ENCODE measurements at regions not wholly inside any gene's neighbourhood (a gene's known extent, or its start where the extent isn't known, plus 50 kb on each side); places are given as distances from the start of the nearest gene placed in this dataset.
"Not testable (repeated sequence)": the region's sequence is repeated elsewhere in the genome, so short reads cannot be mapped to it uniquely, and the experiment has no call there.

DNA sequence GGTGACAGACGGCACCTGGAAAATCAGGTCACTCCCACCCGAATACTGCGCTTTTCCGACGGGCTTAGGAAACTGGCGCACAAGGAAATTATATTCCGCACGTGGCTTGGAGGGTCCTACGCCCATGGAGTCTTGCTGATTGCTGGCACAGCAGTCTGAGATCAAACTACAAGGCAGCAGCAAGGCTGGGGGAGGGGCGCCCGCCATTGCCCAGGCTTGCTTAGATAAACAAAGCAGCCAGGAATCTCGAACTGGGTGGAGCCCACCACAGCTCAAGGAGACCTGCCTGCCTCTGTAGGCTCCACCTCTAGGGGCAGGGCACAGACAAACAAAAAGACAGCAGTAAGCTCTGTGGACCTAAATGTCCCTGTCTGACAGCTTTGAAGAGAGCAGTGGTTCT is 394.3 kb downstream of the PTH2R start:
- DNase-seq (ENCODE audit: low spot score), result not testable (repeated sequence)

DNA sequence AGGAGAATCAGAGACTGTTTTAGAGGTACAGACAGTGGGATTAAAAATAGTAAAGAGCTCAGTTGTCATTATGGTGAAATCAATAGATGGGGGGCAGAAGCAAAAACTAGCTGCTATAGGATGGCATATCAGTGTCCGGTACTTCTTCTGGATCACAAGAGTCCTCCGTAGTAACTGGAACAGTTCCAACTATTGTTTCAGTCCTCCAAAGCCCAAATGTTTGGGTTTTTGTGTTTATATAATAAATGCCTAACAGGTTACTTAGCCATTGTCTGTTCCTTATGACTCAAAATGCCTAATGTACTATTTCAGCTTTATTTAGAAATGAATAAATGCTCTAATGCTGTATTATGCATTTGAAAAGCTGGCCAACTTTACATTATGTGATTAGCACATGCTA is 401.2 kb downstream of the PTH2R start:
- DNase-seq (ENCODE audit: low spot score), result no peak

DNA sequence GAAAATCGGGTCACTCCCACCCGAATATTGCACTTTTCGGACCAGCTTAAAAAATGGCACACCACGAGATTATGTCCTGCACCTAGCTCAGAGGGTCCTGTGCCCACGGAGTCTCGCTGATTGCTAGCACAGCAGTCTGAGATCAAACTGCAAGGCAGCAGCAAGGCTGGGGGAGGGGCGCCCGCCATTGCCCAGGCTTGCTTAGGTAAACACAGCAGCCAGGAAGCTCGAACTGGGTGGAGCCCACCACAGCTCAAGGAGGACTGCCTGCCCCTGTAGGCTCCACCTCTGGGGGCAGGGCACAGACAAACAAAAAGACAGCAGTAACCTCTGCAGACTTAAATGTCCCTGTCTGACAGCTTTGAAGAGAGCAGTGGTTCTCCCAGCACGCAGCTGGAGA is 405.3 kb downstream of the PTH2R start:
- DNase-seq (ENCODE audit: low spot score), result not testable (repeated sequence)

DNA sequence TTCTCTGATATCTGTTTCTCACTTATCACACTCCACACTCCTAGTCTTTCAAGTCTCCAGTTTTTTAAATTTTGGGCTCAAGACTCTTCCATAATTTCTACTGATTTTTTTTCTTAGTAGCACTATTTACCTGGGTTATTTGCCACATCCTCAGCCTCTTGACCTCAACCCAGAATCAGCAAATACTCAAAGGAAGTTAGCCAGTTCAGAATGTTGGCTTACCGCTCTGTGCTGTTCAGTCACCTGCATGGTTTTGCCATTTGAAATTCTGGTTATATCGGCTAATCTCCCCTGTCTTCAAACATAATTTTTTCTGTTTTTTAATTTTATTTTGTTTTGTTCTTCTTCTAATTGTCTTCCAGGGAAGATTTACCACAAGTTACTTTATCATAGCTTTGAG is 412.6 kb downstream of the PTH2R start:
- DNase-seq (ENCODE audit: low spot score), result no peak

DNA sequence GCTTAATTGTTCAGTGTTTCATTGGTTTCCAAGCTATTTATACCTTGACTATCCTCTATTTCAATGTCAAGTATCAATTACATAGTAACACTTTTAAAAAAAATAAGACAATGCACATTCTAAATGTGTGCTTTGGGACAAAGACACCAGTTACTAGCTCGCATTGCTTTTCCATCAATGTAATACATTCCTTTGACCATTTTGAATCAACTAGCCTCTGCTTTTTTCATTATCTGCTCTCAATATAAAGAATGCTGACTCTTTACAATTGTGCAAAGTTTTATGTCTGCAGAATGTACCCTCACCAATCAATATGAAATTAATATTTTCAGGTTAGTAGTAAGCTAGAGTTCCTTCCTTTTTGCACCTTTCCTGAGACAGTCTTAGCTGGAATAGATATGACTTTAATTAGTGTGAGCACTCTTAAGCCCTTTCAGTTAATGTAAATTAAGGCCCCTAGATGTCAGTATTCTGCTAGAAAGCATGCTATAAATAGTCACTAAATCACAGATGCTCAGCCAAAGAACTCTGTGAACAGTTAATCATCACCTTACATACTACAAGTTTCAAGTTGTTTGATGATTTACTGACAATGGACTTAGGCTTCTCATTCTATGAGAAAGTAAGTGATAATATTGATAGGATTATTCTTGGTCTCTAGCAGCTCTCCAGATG is 413.6 kb downstream of the PTH2R start:
- DNase-seq (ENCODE audit: low spot score), result no peak

DNA sequence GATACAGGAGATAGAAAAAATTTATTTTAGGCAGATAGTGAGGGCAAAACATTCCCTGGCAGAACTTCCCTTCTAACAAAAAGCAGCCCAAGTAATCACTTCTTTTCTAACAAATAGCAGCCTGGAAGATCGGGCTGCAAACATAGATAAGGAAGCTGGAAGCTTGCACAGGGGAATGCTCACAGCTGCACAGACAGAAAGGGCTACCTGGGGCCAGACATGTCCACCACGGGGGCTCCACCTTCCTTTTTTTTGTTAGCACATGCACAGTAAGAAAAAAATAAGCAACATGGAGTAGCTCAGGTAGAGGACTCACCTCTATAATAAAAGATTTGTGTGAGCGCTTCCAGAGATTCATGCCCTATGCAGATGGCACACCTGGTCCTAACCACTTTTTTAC is 420.5 kb downstream of the PTH2R start:
- no peak for DNase-seq (ENCODE audit: low spot score)

DNA sequence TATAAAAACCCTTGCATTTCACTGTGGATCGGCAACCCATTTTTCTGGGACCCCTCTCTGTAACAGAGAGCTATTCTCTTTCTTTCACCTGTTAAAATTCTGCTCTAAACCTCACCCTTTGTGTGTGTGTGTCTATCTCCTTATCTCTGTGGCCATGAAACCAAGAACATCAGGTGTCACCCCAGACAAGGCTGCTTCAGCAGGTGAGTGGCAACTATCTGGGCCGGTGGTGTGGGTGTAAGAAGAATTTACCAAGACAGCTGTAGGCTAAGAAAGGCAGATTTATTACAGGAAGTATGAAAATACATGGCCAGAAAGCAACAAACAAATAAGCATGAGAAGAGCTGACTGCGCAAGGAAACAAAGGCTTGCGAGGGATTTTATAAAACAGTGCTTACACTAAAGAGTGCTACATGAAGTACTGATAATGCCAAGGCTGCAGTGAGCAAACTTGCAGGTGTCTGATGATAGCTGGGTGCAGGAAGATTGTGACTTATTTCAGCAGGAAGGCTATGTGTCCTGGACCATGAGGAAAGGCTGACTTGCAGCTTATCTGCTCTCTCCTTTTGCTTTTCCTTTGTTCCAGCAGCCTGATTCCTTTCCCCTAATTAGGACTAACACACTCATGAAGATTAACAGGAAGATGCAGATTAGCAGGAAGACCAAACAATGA is 421.1 kb downstream of the PTH2R start:
- DNase-seq (ENCODE audit: low spot score), result no peak

DNA sequence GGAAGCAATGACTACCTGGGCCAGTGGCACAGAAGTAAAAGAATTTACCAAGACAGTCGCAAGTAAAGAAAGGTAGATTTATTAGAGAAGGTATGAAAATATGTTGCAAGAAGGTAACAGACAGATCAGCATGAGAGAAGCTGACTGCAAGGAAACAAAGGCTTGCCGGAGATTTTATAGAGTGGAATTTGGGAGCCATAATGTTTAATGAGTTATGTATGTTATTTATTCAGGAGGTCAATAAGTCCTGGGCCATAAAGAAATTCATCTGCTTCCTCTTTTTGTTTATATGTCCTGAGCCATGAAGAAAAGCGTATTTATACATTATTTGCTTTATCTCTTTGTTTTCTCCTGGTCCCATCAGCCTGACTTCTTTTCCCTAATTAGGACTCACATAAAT is 423.6 kb downstream of the PTH2R start:
- no peak for DNase-seq (ENCODE audit: low spot score)

DNA sequence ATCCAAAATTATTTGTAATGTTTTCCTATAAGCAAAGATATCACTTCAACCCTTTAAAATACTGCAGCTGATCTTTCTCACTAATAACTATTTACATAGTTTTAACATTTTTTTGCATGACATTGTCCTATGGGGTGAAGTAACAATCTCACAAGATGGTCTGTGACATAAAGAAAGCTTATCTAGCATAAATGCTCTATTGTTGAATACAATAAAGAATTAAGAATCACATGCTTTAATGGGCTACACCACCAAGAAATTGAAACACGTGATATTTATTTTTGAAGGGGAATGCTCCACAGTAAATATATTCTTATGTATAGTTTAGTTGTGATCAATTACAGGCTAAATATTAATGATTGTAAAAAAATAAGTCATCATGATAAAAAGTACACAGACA is 441.1 kb downstream of the PTH2R start:
- no peak for DNase-seq (ENCODE audit: low spot score)

DNA sequence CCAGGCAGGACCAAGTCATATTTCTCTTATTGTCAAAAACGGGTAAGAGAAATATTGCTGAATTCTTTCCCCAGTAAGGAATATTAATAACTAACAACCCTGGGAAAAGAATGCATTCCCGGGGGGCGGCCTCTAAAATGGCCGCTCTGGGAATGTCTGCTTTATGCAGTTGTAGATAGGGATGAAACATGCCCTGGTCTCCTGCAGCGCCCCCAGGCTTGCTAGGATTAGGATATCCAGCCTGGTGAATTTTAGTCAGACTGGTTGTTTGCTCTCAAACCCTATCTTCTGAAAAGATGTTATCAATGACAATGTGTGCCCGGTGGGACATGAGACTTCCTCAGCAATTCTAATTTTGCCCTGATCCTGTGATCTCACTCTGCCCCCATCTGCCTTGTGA is 448.1 kb downstream of the PTH2R start:
- DNase-seq (ENCODE audit: low spot score), result no peak

DNA sequence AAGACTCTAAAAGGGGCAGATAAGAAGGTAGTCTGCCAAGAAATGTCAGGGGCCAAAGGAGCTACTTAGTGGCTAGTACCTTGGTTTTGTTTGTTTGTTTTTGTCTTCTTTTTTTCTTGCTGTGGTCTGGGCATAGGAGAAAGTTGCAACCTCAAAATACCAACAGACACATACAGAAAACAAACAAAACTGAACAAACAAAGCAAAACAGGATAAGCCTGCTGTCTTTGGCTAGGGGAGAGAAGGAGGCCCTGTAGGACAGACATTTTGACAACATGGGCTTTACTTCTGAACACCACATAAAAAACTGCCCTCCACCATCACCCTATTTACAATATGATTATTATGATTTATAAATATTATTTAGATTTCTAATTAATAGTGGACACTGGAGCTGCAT is 460.8 kb downstream of the PTH2R start:
- DNase-seq (ENCODE audit: low spot score), result no peak

DNA sequence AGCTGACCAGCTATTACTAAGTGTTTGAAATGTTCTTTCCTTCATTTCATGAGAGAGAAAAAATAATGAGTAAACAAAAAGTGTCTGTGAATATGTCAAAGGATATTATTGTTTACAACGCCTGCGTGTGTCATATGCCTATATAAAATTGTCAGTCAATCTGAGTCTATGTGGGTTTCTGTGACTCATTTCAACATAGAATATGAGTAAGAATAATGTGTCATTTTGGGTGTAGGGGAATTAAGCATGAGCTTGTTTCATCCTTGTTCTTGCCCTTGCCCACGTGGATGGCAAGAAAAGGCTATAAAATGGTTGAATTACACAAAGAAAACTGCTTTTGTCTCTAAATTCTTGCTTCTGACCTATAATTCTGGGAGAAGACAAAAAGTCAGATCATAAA is 466.0 kb downstream of the PTH2R start:
- DNase-seq (ENCODE audit: low spot score), result no peak

DNA sequence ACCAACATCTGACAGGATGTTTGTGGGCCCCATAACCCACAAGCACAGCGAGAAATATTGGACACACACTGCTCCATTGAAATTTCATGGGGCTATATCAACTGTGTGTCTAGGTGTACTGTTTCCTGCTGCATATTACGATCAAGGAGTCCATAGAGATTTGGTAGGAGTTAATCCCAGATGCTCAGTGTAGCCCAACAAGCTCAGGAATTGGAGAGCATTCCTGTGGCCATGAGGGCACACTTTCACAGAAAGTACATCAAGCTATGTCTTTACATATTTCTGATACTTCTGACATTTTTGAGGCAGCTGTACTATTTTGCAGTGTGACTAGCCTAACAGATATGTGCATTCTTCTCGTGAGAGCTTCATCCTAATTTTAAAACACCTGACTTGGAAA is 473.1 kb downstream of the PTH2R start:
- no peak for DNase-seq (ENCODE audit: low spot score)

DNA sequence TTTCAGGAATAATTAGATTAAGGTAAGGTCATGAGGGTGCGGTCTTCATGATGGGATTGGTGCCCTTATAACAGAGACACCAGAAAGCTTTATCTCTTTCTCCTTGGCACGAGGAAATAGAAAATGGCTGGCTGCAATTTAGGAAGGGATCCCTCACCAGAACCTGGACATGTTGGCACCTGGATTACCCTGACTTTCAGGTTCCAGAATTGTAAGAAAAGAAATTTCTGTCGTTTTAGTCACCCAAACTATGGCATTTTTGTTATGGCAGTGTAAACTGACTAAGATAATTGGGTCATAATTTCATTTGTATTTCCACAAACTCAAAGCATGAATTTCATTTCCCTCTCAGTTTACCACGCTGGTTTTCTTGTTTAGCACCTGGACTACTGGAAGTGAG is 473.6 kb downstream of the PTH2R start:
- DNase-seq (ENCODE audit: low spot score), result no peak

DNA sequence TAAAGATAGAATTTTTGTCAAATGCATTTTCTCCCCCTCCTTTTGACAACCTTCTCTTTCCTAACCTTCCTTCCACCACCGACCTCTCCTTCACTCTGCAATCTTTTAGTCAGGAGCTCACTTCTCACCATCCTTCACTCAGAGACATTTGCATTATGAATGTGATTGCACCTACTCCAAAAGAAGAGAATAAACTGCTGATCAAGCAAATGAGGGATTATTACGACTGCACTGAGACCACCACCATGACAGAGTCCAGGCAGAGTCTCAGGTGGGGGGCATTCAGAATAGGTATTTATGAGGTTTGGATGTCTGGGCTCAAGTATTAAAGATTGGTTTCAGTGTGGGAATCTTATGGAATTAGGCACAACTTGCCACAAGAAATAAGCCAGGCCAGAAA is 483.9 kb downstream of the PTH2R start:
- no peak for DNase-seq (ENCODE audit: low spot score)

DNA sequence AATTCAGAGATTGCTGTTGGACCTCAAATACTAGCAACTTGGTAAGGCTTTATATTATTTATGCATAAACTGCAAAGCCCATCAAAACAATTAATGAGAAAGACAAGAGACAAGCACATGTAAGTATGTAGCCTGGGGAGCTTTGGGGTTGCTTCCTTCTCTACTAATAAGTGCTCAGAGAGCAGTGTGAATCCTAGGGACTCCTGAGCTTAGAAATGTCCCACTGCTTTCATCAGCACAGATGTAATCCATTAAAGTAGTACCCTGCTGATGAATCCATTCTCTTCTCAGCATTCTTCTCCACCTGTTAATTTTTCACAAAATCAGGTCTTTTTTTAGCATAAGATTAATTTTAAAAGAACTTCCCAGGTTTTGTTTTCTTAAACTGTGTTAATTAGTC is 485.6 kb downstream of the PTH2R start:
- no peak for DNase-seq (ENCODE audit: low spot score)

DNA sequence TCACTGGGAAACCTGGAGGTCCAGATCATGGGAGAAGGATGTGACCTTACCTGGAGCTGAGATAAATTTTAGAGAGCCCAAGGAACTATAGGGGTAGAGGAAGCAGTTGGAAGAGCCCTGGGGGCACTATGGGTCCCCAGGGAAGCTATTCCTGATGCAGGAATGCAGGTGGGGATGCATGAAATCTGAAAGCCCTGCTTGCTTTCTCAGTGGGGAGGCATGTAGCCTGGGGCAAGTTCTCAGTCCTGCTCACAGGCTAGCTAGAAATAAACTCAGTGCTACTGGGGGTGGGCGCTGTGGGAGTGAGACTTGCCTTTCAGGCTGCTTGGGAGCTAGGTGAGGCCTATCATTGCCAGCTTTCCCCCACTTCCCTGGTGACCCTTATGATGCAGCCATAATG is 499.7 kb downstream of the PTH2R start:
- no peak for DNase-seq (ENCODE audit: low spot score)

DNA sequence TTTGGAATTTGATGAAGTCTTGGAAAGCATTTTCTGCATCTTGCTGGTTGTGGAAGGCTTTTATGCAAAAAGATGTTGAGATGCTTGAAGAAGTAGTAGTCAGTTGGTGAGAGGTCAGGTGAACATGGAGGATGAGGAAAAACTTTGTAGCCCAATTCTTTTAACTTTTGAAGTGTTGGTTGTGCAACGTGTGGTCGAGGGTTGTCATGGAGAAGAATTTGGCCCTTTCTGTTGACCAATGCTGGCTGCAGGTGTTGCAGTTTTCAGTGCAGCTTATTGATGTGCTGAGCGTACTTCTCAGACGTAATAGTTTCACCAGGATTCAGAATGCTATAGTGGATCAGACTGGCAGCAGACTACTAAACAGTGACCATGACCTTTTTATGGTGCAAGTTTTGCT is 508.4 kb upstream of the MAP2 start:
- no peak for DNase-seq (ENCODE audit: low spot score)

DNA sequence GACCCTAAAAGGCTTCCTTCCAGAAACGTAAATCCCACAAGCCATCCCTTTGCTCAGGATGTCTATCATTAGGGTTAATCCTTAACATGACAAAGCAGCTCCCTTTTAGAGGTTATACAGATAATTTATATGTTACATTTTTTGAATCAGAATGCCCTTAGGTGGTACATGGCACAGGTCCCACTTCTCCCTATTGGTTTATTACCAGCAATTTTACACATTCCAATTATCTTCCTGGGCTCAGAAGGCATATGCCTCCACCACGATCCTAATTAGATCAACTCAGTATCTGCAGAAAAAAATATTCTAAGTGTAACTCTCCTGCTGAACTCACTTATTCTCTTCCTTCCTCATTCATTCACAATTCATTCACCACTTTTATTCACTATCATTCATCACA is 507.0 kb upstream of the MAP2 start:
- DNase-seq (ENCODE audit: low spot score), result no peak

DNA sequence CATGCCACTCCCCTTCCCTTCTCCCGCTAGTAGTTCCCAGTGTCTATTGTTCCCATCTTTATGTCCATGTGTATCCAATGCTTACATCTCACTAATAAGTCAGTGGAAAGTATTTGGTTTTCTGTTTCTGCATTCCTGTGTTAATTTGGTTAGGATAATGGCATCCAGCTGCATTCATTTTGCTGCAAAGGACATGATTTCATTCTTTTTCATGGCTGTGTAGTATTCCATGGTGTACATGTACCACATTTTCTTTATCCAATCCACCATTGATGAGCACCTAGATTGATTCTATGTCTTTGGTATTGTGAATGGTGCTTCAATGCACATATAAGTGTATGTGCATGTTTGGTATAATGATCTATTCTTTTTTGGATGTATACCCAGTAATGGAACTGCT is 502.5 kb upstream of the MAP2 start:
- DNase-seq (ENCODE audit: low spot score), result not testable (repeated sequence)

DNA sequence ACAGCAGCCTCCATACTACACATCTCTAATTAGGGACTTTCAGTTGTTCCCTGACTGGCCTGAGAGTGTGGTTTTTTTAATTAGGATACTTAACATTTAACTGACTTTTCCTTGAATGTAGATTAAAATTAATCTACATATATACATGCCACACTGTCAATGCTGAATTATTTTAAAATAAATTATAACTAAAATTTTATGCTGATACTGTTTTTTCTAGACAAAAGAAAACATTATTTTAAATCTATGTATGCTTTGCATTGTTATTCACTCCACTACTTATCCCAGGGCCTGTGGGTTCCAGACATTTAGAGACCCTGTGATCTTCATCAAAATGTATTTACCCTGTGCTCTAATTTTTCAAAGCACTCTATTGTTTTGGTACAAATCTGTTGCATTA is 496.0 kb upstream of the MAP2 start:
- no peak for DNase-seq (ENCODE audit: low spot score)

DNA sequence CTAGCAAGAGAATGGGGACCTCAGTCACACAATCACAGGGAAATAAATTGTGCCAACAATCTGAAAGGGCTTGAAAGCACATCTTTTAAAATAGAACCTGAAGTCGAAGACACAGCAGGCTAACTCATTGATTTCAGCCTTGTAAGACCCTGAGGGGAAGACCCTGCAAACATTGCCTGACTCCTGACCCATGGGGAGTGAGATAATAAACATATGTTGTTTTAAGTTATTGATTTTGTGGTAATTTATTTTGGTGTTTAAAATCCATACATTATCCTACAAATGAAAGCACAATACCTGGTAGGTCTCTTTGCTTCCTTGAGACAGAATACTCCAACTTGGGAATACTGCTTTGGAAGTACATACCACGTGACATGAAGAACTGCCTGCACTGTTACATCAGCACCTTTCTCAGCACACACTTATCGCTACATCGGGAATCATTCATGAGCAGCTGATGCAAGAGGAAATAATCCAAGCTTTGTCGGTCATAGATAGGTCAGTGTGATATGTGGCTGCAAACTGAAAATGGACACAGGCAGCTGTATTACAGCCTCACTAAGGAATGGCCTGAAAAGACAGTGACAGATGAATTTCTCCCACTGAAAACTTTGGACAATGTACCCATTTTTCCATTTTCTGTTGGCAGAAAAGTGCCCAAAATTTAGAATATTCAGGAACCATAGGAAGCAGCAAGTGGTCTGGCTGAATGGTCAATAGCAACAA is 494.5 kb upstream of the MAP2 start:
- DNase-seq (ENCODE audit: low spot score), result no peak

DNA sequence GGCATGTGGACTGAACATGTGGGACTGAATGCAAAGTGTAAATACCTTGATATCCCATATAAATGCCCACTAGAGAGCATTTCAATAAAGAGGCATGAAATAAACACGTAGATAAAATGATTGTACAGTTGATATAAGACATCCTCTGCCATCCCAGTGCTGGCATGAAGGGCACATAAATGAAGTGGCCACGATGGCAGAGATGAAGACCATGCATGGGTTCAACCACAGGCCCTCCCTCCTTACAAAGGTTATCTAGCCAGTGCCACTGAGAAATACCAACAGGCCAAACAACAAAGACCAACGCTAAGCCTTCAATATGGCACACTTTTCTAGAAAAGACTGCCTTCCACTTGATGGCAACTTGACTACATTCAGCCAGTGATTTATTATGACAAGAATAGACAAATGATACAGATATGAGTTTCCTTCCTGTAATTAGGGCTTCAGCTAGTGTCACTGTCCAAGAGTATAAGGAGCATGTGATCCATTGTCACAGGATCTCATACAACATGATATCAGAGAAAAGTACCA is 493.9 kb upstream of the MAP2 start:
- no peak for DNase-seq (ENCODE audit: low spot score)
